Stimulated activated CD8-positive, alpha-beta memory T cell treated with anti-CD3 and anti-CD28 coated beads, Interleukin-4, amount 100 ng/mL, for 48 hours (primary cell): ENCODE measurements at regions not wholly inside any gene's neighbourhood (a gene's known extent, or its start where the extent isn't known, plus 50 kb on each side); places are given as distances from the start of the nearest gene placed in this dataset.
"Not testable (repeated sequence)": the region's sequence is repeated elsewhere in the genome, so short reads cannot be mapped to it uniquely, and the experiment has no call there.

ENCODE experiments used
- DNase-seq: peaks from one replicate; pipeline ENCODE4 v3.0.0-alpha.2; 2020

DNA sequence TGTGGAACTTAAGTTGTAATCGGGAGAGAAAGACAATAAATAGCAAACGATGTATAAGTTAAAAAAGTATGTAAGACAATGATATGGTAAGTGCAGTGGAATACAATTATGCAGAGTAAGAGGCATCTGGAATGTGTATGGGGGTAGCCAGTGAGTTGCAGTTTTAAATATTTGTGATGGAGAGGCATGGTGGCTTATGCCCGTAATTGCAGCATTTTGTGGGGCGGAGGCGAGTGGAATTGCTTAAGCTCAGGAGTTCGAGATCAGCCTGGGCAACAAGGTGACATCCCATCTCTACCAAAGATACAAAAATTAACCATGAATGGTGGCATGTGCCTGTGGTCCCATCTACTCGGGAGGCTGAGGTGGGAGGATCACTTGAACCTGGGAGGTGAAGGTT is 52.5 kb upstream of the WDFY3 start:
- no peak for DNase-seq

DNA sequence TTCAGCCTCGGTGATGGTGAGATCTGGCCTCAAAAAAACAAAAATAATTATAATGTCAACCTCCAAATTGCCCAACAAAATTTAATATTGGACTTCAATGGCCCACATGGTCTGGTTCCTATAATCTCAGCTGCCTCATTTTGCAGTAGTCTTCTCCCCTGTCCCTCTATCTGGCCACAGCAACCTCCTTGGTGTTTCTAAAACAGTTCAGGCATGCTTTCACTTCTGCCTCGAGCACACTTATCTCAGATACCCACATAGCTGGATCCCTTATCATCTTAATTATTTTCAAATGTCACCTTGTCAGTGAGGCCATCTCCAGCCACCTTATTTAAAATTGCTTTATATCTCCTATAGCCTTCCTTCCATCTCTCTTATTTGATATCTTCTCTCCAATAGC is 52.9 kb upstream of the WDFY3 start:
- no peak for DNase-seq

DNA sequence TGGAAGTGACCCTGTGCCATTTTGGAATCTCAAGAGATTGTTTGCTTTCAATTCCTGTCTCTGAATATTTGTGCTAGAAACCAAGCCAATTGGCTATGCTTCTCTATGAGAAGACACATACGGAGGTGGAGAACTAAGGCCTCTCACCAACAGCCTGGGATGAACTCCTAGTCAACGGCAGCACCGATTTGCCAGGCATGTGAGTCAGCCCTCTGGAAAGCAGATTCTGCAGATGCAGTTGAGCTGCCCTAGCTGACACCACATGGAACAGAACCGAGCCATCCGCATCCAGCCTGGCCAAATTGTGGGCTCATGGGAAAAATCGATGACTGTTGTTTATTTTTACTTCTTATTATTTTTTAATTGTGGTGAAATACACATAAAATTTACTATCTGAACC is 58.2 kb upstream of the WDFY3 start:
- no peak for DNase-seq

DNA sequence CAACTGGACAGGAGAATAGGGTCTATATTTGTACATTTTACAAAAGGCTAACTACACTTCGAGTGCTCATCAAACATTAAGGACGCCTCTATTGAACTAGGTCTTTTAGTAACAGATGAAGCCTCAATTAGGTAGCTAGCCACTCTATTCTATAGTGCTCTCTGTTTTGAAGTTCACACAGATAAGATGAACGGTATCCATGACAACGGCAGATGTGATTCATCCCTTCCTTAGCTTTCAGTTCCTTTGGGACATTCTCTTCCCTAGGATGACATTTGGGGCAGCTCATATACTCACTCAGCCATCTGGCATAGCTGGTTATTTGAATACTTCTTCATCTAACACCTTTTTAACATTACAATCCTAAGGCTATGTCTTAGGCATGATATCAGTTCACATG is 62.4 kb upstream of the WDFY3 start:
- DNase-seq, result no peak

DNA sequence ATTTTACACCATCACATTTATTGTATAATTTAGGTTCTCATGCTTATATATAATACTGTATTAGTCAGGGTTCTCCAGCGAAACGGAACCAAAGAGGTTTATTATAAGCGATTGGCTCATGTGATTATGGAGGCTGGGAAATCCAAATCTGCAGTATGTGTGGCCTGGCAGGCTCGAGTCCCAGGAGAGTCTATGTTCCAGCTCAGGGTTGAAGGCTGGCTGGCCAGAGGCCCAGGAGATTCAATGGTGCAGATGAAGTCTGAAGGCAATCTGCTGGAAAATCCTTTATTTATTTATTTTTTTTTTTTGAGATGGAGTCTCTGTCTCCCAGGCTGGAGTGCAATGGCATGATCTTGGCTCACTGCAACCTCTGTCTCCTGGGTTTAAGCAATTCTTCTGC is 63.0 kb upstream of the WDFY3 start:
- no peak for DNase-seq

DNA sequence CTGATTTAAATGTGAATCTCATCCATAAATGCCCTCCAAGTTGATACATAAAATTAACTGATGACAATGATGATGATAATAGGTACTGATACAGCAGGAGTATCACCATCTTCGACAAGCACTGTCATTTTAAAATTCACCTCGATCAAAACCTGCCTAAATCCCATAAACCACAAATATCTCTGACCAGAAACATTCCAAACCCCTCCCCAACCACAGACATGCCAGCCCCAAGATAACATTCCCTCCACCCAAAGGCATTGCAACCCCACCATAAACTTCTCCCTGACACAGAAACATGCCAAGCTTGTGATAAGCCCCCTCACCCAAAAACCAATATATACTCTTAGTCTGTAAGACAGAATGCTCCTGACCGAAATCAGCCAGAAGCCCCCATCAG is 63.7 kb upstream of the WDFY3 start:
- no peak for DNase-seq

DNA sequence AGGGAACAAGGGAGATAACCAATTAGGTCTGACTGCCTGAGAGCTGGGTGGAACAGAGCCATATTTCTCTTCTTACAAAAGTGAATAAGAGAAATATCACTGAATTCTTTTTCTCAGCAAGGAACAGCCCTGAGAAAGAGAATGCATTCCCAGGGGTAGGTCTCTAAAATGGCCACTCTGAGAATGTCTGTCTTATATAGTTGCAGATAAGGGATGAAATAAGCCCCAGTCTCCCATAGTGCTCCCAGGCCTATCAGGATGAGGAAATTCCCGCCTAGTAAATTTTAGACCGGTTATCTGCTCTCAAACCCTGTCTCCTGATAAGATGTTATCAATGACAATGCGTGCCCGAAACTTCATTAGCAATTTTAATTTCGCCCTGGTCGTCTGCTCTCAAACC is 67.3 kb upstream of the WDFY3 start:
- DNase-seq, result not testable (repeated sequence)

DNA sequence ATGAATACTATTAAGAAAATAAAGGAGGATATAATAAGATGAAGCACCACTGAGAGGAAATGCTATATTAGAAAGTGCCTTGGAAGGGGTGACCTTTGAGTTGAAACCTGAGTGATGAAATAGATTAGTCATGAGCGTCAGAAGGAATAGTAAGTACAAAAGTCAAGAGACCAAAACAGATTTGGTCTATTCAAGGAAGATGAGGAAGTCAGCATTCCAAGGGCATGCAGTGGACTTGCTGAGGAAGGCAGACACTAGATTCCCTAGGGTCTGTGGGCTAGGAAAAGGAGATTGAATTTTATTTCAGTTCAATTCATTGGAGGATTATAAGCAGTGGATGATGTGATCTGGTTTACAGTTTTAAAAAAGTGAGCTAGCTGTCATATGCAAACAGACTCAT is 73.0 kb upstream of the WDFY3 start:
- DNase-seq, result no peak

DNA sequence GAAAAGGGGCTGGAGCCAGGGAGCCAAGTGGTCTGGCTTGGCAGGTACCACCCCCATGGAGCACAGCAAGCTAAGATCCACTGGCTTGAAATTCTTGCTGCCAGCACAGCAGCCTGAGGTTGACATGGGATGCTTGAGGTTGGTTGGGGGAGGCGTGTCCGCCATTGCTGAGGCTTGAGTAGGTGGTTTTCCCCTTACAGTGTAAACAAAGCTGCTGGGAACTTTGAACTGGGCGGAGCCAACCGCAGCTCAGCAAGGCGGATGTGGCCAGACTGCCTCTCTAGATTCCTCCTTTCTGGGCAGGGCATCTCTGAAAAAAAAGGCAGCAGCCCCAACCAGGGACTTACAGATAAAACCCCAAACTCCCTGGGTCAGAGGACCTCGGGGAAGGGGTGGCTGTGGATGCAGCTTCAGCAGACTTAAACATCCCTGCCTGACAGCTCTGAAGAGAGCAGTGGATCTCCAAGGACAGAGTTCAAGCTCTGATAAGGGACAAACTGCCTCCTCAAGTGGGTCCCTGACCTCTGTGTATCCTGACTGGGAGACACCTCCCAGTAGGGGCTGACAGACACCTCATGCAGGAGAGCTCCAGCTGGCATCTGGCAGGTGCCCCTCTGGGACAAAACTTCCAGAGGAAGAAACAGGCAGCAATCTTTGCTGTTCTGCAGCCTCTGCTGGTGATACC is 77.5 kb upstream of the WDFY3 start:
- DNase-seq, result not testable (repeated sequence)

DNA sequence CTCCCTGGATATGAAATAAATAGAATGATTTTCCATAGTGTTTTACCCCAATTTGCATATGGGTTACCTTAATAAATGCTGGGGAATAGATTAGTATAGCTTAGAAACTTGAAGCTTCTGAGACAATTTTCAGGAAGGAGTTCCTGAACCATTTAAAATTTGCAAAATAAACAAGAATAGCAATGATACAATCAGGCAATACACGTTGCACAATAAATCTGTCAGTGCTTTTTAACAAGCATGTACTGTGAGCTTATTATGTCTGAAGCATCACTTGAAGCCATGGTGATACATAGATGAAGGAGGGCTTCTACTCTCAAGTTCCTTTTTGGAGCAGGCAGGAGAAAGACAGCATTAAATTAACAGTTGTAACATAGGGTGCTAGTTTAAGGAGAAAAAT is 84.2 kb upstream of the WDFY3 start:
- DNase-seq, result no peak

DNA sequence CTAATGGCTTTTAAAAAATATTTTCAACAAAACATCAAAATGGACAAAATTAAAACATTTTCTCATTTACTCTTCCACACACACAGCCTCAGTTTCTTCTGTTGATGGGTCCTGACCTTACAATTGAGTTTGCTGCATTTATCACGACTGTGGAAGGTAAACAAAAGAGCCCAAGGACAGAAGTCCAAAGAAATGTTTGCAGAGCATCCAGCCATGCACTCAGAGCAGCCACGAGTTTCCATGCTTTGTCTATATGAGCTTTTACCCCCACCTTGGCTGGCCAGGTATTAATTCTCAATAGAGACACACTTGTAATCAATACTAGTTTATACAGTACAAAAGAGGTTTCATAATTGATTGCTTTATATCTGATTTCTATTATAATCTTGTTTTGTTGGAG is 85.0 kb upstream of the WDFY3 start:
- DNase-seq, result no peak

DNA sequence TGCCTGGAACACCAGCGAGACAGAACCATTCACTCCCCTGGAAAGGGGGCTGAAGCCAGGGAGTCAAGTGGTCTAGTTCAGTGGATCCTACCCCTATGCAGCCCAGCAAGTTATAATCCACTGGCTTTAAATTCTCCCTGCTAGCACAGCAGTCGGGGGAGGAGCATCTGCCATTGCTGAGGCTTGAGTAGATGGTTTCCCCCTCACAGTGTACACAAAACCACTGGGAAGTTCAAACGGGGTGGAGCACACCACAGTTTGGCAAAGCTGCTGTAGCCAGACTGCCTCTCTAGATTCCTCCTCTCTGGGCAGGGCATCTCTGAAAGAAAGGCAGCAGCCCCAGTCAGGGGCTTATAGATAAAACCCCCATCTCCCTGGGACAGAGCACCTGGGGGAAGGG is 88.4 kb upstream of the WDFY3 start:
- not testable (repeated sequence) for DNase-seq

DNA sequence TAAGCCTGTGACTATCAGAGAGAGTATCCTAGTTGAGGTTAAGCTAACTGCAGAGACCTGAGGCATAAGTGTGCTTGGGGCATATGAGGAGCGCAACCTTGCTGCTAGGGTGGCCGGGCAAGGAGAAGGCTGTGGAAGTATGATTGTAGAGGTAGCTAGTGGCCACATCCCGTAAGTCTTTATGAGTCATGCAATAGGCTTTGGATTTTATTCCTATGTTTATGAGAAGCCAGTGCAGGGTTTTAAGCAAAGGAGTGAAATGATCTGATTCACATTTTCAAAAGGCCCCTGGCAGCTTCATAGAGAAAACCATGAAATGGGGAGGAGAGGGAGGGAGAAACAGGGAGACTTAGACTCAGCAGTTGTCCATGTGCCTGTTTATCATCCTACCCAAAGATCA is 92.1 kb upstream of the WDFY3 start:
- DNase-seq, result no peak

DNA sequence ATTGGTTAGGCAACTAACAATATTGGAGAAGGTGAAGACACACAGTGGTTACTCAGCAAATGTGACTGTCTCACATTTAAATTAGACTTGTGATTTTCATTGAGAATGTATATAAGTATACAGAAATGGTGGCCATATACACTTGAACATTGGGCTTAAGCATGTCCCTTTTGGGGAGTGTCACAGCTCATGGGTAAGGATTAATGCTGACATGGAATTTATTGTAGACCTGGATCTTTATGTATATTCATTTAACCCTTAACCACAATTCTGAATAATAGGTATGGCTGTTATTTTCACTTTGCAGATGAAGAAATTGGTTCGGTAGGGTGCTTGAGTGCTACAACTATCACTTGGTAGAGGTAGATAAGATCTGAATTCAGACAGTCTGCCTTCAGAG is 95.5 kb upstream of the WDFY3 start:
- DNase-seq, result no peak

DNA sequence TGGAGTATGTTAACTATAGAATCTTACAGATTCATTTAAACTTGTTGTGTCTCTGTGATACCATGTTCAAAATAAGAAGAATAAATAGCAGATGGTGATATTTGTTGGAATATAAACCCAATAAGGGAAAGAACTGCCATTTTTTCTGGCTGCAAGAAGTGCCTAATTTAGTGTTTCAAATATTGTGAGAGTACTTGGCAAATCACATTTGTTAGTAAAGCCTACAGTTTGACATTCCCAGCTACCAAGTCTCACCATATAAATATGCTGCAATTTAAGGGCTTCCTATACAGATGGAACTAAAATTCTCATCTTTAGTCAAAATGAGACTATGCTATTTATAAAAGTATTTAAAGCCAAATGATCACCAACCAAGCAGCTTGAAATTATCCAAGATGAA is 96.0 kb upstream of the WDFY3 start:
- DNase-seq, result no peak

DNA sequence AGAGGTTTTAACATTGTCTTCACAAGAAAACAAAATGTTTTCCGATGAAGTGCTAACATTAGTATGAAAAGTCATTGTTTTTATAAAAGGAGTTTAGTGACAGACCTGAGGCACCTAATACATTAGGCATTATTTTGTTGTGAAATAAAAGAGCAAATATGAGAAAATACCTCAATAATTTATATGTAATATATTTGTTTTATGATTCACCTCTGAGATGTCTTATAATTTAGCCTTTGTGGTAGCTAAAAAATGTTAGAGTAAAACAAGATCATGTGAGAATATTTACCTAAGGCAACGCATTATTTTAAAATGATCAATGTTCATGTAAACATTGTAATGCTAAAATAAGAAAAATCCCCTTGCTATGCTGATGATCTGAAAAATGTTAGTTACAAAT is 100.9 kb upstream of the WDFY3 start:
- no peak for DNase-seq

DNA sequence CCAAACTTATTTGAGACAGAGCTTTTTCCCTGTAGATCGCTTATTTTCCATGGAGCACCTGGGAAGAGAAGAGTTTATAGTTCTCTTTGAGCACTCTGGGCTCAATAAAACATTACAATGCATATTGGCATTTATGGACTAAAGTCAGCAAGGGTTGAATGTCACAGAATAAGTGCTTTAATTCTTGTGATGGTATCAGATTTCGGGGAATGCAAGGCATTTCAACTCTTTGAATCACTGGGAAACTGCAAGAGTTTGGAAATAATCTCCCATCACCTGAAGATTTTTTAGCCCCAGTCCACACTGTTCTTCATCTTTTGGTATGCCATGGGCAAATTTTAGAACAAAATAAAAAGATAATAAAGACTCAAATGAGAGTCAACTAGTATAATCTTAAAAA is 111.5 kb upstream of the WDFY3 start:
- no peak for DNase-seq

DNA sequence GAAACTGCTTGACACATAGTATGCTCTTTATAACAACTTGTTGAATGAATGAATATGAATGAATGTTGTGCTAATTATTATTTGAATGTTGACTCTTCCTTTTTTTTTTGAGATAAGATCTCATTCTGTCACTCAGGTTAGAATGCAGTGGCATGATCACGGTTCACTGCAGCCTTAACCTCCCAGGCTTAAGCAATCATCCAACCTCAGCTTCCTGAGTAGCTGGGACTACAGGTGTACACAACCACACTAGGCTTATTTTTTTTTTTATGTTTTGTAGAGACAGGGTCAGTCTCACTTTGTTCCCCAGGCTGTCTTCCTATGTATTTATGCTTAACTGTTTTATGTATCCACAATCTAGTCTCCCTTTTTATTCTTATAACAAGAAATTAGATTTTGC is 114.7 kb upstream of the WDFY3 start:
- DNase-seq, result no peak

DNA sequence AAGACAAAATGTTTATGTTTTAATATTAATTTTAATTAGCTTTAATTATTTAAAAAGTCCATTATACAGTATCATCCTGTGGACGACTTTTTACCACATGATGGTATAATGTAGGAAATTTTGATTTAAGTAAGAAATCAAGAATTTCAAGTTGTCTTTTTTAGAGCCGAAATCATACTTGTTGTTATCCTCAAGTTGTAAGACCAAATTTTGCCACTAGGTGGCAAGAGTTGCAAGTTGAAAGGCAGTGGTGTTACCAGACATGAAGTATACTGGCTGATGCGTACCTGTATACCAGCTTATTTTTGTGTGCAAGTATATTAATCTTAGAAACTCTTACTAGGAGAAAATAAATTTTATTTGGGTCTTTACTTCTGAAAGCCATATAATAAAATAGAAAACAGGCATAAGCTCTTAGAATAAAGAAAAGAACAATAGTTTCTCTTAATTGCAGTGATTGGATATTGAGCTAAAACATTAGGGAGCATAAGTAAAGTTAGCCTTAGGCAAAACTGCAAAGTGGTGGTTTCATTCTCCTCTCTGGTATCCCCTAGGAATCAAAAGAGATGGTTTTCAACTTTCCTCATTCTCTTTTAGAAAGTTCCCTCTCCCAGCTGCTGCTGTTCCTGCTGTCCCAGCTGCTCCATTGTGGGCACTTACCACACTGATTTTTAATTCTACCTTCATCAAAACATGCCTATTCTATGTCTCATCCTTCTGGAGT is 118.0 kb upstream of the WDFY3 start:
- DNase-seq, result no peak

DNA sequence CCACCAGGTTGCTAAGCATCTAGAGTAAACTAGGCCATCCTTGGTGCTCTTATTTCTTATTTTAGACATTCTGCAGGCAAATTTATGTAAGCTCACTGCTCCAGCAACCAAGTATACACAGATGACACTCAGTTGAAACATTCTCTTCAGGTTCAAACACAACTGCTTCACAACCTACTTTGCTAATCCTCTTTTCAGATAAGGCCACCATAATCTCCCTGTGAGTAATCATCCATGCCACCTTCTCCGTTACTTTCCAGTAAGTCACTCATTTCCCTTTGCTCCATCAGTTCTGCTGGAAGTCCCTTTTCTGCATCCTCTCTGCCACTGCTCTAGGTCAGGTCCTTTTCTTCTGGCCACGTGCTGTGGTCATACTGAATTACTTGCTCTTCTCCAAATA is 120.2 kb upstream of the WDFY3 start:
- no peak for DNase-seq

DNA sequence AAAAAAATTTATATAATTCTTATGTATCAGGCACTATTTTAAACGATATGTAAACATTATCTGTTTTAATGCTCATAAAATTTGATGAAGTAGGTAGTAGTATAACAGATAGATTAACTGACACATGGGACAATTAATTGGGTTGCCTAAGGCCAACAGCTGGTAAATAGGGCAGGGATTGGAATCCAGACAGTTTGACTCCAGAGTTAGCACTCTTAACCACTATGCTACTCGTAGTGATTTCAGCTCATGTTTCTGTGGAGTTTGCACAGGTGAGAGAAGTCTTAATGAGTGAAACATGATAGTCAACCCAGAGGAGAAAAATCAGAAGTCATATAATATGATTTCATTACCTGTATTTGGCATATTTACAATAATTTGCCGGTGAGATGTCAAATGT is 126.0 kb upstream of the WDFY3 start:
- DNase-seq, result no peak

DNA sequence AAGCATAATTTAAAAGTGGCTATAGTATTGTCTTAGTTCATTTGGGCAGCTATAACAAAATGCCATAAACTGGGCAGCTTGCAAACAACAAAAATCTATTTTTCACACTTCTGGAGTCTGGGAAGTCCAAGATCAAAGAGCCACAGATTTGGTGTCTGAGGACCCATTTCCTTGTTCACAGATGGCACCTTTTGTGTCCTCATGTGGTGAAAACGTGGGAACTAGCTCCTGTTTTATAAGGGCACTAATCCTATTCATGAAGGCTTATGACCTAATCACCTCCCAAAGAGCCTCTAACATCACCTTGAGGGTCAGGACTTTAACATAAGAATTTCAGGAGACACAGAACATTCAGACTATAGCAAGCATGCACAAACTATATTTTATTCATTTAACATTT is 126.5 kb upstream of the WDFY3 start:
- no peak for DNase-seq

DNA sequence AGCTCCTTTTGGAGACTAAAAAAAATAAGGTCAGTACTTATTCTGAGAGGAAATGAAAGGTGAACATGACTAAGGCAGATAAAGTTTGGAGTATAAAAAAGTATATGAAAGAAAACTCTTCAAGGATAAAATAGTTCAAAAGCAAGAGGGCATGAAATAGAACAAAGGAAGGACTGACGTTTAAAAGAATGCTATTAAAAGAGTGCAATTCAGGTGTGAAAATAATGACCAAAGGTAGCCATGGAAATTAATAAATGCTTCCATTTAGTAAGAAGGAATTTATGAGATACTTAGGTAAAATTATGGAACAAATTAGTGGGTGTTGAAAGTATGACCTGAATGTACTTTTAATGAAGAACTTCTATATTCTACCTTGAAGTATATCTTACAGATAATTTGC is 128.2 kb upstream of the WDFY3 start:
- no peak for DNase-seq

DNA sequence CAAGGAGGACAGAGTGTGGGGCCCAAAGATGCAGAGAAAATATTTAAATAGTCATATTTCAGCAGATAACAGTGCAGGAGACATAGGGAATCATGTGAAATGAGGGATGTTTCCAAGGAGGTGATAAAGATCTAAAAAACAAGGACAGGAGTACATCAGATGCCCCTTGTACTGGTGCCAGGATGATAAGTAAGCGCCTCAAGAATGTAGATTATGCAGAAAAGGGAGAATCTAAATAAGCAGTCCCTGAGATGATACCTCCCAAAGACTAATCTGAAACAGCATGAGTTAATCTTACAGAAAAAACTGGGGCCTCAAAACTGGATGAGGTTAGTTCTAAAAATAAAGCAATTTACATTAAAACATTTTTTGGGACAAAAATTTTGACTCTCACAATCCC is 136.1 kb upstream of the WDFY3 start:
- DNase-seq, result no peak

DNA sequence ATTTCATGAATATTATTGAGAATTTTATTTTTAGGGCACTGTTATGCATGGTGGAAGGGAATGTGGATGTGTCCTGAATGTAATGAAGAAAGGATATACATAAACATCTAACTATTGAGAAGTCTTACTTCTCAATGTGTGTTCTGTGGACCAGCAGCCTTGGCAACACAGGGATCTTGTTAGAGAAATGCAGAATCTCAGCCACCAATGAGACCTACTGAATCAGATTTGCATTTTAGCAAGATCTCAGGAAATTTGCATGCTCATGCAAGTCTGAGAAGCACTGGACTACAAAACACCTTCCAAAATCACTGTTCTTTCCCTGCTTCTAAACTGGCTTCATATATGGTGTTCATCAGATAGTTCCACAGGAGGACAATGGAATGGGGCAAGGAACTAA is 139.7 kb upstream of the WDFY3 start:
- no peak for DNase-seq
